Upper lobe of right lung (tissue), 1 donor: ENCODE measurements at regions not wholly inside any gene's neighbourhood (a gene's known extent, or its start where the extent isn't known, plus 50 kb on each side); places are given as distances from the start of the nearest gene placed in this dataset.
"Not testable (repeated sequence)": the region's sequence is repeated elsewhere in the genome, so short reads cannot be mapped to it uniquely, and the experiment has no call there.

Experiments
- ATAC-seq: fragments of 200-7000 bp; cut with Tn5 transposase; one replicate; pipeline ENCODE4 v1.9.1; 2020; ENCODE audit warnings: mild to moderate bottlenecking, moderate library complexity
- DNase-seq: peaks from one replicate; pipeline ENCODE4 v3.0.0-alpha.2; 2020
- H3K27ac ChIP-seq: fragments of 200-600 bp; one replicate; pipeline ENCODE4 v1.8.0; 2022
- H3K27me3 ChIP-seq: fragments of 200-600 bp; one replicate; pipeline ENCODE4 v1.8.0; 2022; ENCODE audit warnings: mild to moderate bottlenecking
- H3K36me3 ChIP-seq: fragments of 200-600 bp; one replicate; pipeline ENCODE4 v1.8.0; 2022
- H3K4me1 ChIP-seq: fragments of 200-600 bp; one replicate; pipeline ENCODE4 v1.8.0; 2022
- H3K4me3 ChIP-seq: fragments of 200-600 bp; one replicate; pipeline ENCODE4 v1.8.0; 2022; ENCODE audit warnings: mild to moderate bottlenecking
- H3K9me3 ChIP-seq: fragments of 200-600 bp; one replicate; pipeline ENCODE4 v1.8.0; 2022
- CTCF ChIP-seq: fragments of 200-600 bp; IDR thresholded peaks from one replicate; pipeline ENCODE4 v1.8.0; 2022; ENCODE audit warnings: antibody characterized with exemption
- intact Hi-C: fragments of 100-400 bp; cut with DNase I; formaldehyde crosslinking; loops from one replicate; pipeline ENCODE4 v1.11.0; 2022
- donor health status: DM: no; HTN: yes; CAD: no; lungs with severe emphysema.

GRCh38 chr6:131443514-131443913, 129.5 kb upstream of the ARG1 start:
- Histone ChIP-seq H3K27me3 (no peaks in the 10 kb centered on the region), H3K9me3 (no peaks in the 10 kb centered on the region), H3K36me3 (no peaks in the 10 kb centered on the region), H3K27ac (no peak overlapping the region), H3K4me1 (no peaks in the 10 kb centered on the region), H3K4me3 (no peak overlapping the region)
- intact Hi-C loops: no loop called here
- ATAC-seq: no peak
- DNase-seq: no peak
- no peak for TF ChIP-seq CTCF

- intact Hi-C loops, ATAC-seq: not testable (repeated sequence)
Observed at GRCh38 chr6:131445356-131445755, 127.7 kb upstream of the ARG1 start.

GRCh38 chr6:131450861-131451260, 122.2 kb upstream of the ARG1 start:
- intact Hi-C loops: no loop called here
- DNase-seq (no peak), ATAC-seq (no peak)
- H3K36me3 ChIP-seq: no peaks in the 10 kb centered on the region
- no peak for TF ChIP-seq CTCF
- no peak overlapping the region for H3K27ac ChIP-seq
- no peaks in the 10 kb centered on the region for H3K9me3 ChIP-seq
- no peak overlapping the region for H3K4me3 ChIP-seq
- no peaks in the 10 kb centered on the region for H3K27me3 ChIP-seq
- no peaks in the 10 kb centered on the region for H3K4me1 ChIP-seq

More at GRCh38 chr6:131445356-131445755, 127.7 kb upstream of the ARG1 start:
- not testable (repeated sequence) for H3K36me3 ChIP-seq, H3K4me3 ChIP-seq, DNase-seq, H3K27me3 ChIP-seq, H3K9me3 ChIP-seq, H3K27ac ChIP-seq, H3K4me1 ChIP-seq

- TF ChIP-seq CTCF: no peak
Observed at GRCh38 chr6:131451321-131452144, 121.5 kb upstream of the ARG1 start.

GRCh38 chr6:131453803-131454202, 119.2 kb upstream of the ARG1 start:
- Histone ChIP-seq H3K4me1 (no peaks in the 10 kb centered on the region), H3K9me3 (no peaks in the 10 kb centered on the region), H3K27me3 (no peaks in the 10 kb centered on the region), H3K27ac (no peak overlapping the region), H3K4me3 (no peak overlapping the region), H3K36me3 (no peaks in the 10 kb centered on the region)
- TF ChIP-seq CTCF: no peak
- no peak for ATAC-seq
- intact Hi-C loops: no loop called here
- no peak for DNase-seq

More at GRCh38 chr6:131451321-131452144, 121.5 kb upstream of the ARG1 start:
- intact Hi-C loops: no loop called here
- Histone ChIP-seq H3K9me3 (no peaks in the 10 kb centered on the region), H3K4me1 (no peaks in the 10 kb centered on the region), H3K36me3 (no peaks in the 10 kb centered on the region), H3K4me3 (no peak overlapping the region), H3K27ac (no peak overlapping the region), H3K27me3 (no peaks in the 10 kb centered on the region)
- DNase-seq (no peak), ATAC-seq (no peak)

GRCh38 chr6:131456565-131456964, 116.5 kb upstream of the ARG1 start:
- H3K4me1 ChIP-seq: no peaks in the 10 kb centered on the region
- no peaks in the 10 kb centered on the region for H3K36me3 ChIP-seq
- no peak overlapping the region for H3K27ac ChIP-seq
- no peaks in the 10 kb centered on the region for H3K9me3 ChIP-seq
- TF ChIP-seq CTCF: no peak
- intact Hi-C loops: no loop called here
- H3K27me3 ChIP-seq: no peaks in the 10 kb centered on the region
- no peak overlapping the region for H3K4me3 ChIP-seq
- DNase-seq: no peak
- ATAC-seq: no peak
